GM12865 (cell line): ENCODE measurements at regions not wholly inside any gene's neighbourhood (a gene's known extent, or its start where the extent isn't known, plus 50 kb on each side); places are given as distances from the start of the nearest gene placed in this dataset.
"Not testable (repeated sequence)": the region's sequence is repeated elsewhere in the genome, so short reads cannot be mapped to it uniquely, and the experiment has no call there.

ENCODE experiments used
- DNase-seq: peaks from one replicate; pipeline ENCODE4 v3.0.0; 2010; ENCODE audit warnings: low read depth
- H3K4me3 ChIP-seq: 2 replicates; pipeline ENCODE4 v1.5.1; 2011; ENCODE audit warnings: mild to moderate bottlenecking, low read depth, low read length, control low read depth
- CTCF ChIP-seq: IDR thresholded peaks from 2 replicates; pipeline ENCODE4 v1.5.1; 2011; ENCODE audit warnings: low read length, control low read depth, low read depth, inconsistent platforms; ENCODE audit not compliant: insufficient read depth; ENCODE audit errors: missing control alignments

DNA sequence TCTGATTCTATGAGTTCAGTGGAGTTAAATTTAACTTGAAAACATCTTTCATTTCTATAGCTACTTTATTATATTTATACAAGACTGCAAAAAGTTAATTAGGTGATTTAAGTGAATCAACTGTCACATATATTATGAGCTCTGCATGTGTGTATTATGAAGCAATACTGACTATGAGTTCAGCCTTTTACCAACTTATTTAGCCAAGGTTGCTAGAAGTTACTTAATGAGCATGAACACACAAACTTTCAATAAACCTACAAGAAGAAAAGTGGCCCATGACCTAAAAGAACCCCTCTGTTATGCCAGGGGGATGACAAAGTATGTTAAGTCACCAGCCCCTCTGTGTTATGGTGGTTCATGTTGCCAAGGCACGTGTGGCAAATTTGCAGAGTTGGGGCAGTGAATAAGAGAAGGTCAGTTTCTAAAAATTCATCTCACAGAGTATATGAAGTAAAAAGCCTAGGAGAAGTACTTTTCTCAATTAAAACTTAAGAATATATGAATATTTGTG is 86.7 kb upstream of the LYPLAL1 start:
- H3K4me3 ChIP-seq, result no peak overlapping the region
- no peak for DNase-seq
- no peak for TF ChIP-seq CTCF

DNA sequence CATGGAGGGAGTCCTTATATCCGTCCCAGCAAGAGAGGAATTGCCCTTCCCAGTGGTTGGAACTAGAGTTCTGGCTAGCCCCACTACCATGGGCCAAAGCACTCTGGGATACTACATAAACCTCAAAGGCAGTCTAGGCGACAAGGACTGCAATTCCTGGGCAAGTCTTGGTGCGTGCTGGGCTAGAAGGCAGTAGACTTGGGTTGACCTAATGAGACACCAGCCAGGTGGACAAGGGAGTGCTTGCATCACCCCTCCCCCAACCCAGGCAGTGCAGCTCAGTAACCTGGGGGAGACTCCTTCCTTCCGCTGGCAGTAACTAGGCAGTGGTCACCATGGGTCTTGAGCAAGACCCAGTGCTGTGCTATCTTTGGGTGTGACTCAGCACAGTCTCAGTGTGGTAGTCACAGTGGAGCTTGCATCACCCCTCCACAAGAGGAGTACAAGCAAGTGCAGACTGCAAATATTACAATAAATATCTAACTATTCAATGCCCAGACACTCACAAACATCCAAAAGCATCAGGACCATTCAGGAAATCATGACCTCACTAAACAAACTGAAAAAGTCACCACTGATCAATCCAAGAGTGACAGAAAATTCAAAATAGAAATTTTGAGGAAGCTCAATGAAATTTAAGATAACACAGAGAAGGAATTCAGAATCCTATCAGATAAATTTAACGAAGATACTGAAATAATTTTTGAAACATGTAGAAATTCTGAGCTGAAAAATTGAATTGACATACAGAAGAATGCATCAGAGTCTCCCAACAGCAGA is 84.7 kb upstream of the LYPLAL1 start:
- TF ChIP-seq CTCF, result no peak
- peak; percentile 92 for DNase-seq
- H3K4me3 ChIP-seq, result no peak overlapping the region

DNA sequence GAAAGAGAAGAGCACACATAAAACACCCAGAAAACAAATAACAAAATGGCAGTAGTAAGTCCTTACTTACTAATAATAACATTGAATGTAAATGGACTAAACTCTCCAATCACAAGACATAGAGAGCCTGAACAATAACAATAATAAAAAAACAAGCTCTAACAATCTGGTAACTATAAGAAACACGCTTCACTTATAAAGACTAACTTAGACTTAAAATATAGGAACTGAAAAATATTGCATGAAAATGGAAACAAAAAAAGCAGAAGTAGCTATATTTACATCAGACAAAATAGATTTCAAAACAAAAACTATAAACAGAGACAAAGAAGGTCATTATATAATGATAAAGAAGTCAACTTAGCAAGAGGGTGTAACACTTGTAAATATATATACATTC is 83.1 kb upstream of the LYPLAL1 start:
- DNase-seq, result peak; percentile 66
- TF ChIP-seq CTCF, result no peak
- H3K4me3 ChIP-seq, result peak overlapping the region; percentile 28; the same call in 1 of the 2 replicates

- no peak for DNase-seq
- TF ChIP-seq CTCF, result no peak
- no peak overlapping the region for H3K4me3 ChIP-seq
These were observed 81.5 kb upstream of the LYPLAL1 start for GRCh38 chr1:219092206-219092605.

DNA sequence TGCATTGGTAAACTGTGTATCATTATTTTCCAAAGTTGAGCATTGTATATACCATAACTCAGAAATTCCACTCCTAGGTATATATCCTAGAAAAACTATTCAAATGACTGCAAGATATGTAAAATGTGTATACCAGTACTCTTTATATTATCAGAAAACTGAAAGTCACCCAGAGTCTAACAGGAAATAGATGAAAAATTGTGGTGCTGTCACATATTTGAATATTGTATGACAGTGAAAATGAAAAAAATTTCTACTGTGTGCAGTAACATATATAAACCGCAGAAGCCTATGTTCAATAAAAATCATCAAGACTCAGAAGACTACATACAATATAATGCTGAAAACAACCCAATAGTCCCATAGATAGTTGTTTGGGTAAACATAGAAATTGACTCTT is 74.4 kb upstream of the LYPLAL1 start:
- TF ChIP-seq CTCF, result no peak
- DNase-seq, result peak; percentile 22
- H3K4me3 ChIP-seq, result no peak overlapping the region

- H3K4me3 ChIP-seq, result no peak overlapping the region
- no peak for TF ChIP-seq CTCF
- DNase-seq, result no peak
These were observed 73.6 kb upstream of the LYPLAL1 start for GRCh38 chr1:219100059-219100458.

DNA sequence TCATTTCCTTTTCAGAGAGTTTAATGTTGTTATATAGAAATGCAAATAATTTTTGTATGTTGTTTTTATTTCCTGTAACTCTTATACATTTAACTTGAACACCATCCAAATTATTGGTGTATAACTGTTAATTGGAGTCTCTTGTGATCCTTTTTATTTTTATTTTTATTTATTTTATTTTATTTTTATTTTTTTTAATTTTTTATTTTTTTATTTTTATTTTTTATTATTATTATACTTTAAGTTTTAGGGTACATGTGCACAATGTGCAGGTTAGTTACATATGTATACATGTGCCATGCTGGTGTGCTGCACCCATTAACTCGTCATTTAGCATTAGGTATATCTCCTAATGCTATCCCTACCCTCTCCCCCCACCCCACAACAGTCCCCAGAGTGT is 71.2 kb upstream of the LYPLAL1 start:
- not testable (repeated sequence) for DNase-seq

More for the DNA sequence above, 71.2 kb upstream of the LYPLAL1 start:
- not testable (repeated sequence) for H3K4me3 ChIP-seq
